KMS-11 (cell line): ENCODE measurements at regions not wholly inside any gene's neighbourhood (a gene's known extent, or its start where the extent isn't known, plus 50 kb on each side); places are given as distances from the start of the nearest gene placed in this dataset.
"Not testable (repeated sequence)": the region's sequence is repeated elsewhere in the genome, so short reads cannot be mapped to it uniquely, and the experiment has no call there.

Experiments used
- H2AFZ ChIP-seq: fragments of 200-600 bp; sonication (generic); 2 replicates; pipeline ENCODE4 v1.6.1; 2016; ENCODE audit warnings: antibody characterized with exemption, mixed run types, low read depth
- H3K27ac ChIP-seq: fragments of 200-600 bp; sonication (generic); 2 replicates; pipeline ENCODE4 v1.6.1; 2016; ENCODE audit warnings: mild to moderate bottlenecking, mixed run types
- H3K27me3 ChIP-seq: fragments of 200-600 bp; sonication (generic); 2 replicates; pipeline ENCODE4 v1.6.1; 2017; ENCODE audit warnings: mild to moderate bottlenecking, low read depth, mixed run types, moderate library complexity; ENCODE audit not compliant: insufficient read depth
- H3K36me3 ChIP-seq: fragments of 200-600 bp; sonication (generic); 2 replicates; pipeline ENCODE4 v1.6.1; 2017; ENCODE audit warnings: mild to moderate bottlenecking, mixed run types; ENCODE audit not compliant: insufficient read depth
- H3K4me1 ChIP-seq: fragments of 200-600 bp; sonication (generic); 2 replicates; pipeline ENCODE4 v1.6.1; 2016; ENCODE audit warnings: mild to moderate bottlenecking, low read depth, mixed run types; ENCODE audit not compliant: poor library complexity, severe bottlenecking
- H3K4me2 ChIP-seq: fragments of 200-600 bp; sonication (generic); 2 replicates; pipeline ENCODE4 v1.7.0; 2016; ENCODE audit warnings: mild to moderate bottlenecking, mixed run types
- H3K4me3 ChIP-seq: fragments of 200-600 bp; sonication (generic); IDR thresholded peaks from 2 replicates; pipeline ENCODE4 v1.6.1; 2017; ENCODE audit warnings: low read depth, low read length, mixed read lengths; ENCODE audit not compliant: insufficient read depth
- H3K79me2 ChIP-seq: fragments of 200-600 bp; sonication (generic); 2 replicates; pipeline ENCODE4 v1.6.1; 2016; ENCODE audit warnings: low read depth, mixed run types; ENCODE audit not compliant: insufficient read depth
- H3K9ac ChIP-seq: fragments of 200-600 bp; sonication (generic); 2 replicates; pipeline ENCODE4 v1.6.1; 2016; ENCODE audit warnings: mild to moderate bottlenecking, mixed run types
- H4K20me1 ChIP-seq: fragments of 200-600 bp; sonication (generic); 2 replicates; pipeline ENCODE4 v1.6.1; 2016; ENCODE audit warnings: mild to moderate bottlenecking, mixed run types; ENCODE audit not compliant: insufficient read depth
- CTCF ChIP-seq: fragments of 200-600 bp; sonication (generic); conservative IDR thresholded peaks from 2 replicates; pipeline ENCODE4 v1.6.1; 2017; ENCODE audit warnings: low read depth, mild to moderate bottlenecking, antibody characterized with exemption, low read length, moderate library complexity, mixed read lengths

DNA sequence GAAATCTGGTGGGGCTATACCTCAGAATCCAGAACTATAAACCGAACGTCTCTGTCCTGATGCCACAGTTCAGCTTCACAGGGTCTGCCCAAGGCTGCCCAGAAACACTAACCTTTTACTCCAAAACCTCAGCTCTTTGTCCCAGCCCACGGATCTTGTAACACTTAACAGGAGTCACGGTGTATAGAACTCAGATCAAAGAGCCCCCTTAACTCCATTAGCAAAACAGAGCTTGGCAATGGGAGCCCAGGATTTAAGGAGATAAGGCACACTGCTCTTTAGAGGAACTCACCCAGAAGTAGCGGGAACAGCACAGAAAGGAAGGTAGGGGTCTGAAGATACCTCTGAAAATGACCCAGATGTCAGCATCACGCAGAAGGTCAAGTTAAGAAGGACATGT is 68.8 kb upstream of the SOX14 start:
- Histone ChIP-seq H4K20me1 (no peaks in the 10 kb centered on the region), H2AFZ (no peak overlapping the region), H3K79me2 (no peaks in the 10 kb centered on the region), H3K36me3 (no peaks in the 10 kb centered on the region), H3K27ac (no peak overlapping the region), H3K4me1 (no peaks in the 10 kb centered on the region), H3K27me3 (no peaks in the 10 kb centered on the region), H3K4me3 (no peak overlapping the region), H3K4me2 (no peak overlapping the region), H3K9ac (no peak overlapping the region)
- TF ChIP-seq CTCF, result no peak

- H3K4me3 ChIP-seq, result no peak overlapping the region
- H3K27ac ChIP-seq, result no peak overlapping the region
- no peak overlapping the region for H3K4me2 ChIP-seq
- H2AFZ ChIP-seq, result no peak overlapping the region
- TF ChIP-seq CTCF, result peak; percentile 51
- H3K79me2 ChIP-seq, result no peaks in the 10 kb centered on the region
- H4K20me1 ChIP-seq, result no peaks in the 10 kb centered on the region
- H3K4me1 ChIP-seq, result no peaks in the 10 kb centered on the region
- H3K9ac ChIP-seq, result no peak overlapping the region
- no peaks in the 10 kb centered on the region for H3K36me3 ChIP-seq
- no peaks in the 10 kb centered on the region for H3K27me3 ChIP-seq
These were observed 55.0 kb upstream of the SOX14 start for GRCh38 chr3:137709011-137709601.

- not testable (repeated sequence) for H2AFZ ChIP-seq, H3K36me3 ChIP-seq, H3K27me3 ChIP-seq, H4K20me1 ChIP-seq, H3K79me2 ChIP-seq, H3K4me2 ChIP-seq, H3K4me3 ChIP-seq, H3K4me1 ChIP-seq, H3K27ac ChIP-seq, H3K9ac ChIP-seq
These were observed 50.1 kb upstream of the SOX14 start for GRCh38 chr3:137713965-137714364.
